ENCODE measurements at regions not wholly inside any gene's neighbourhood (a gene's known extent, or its start where the extent isn't known, plus 50 kb on each side); places are given as distances from the start of the nearest gene placed in this dataset.
"Not testable (repeated sequence)": the region's sequence is repeated elsewhere in the genome, so short reads cannot be mapped to it uniquely, and the experiment has no call there.

GRCh38 chr9:87197349-87198130 lies 250.2 kb upstream of the GAS1 start:
- no peak for TF ChIP-seq TAF1 (IDR thresholded peaks at IDR 0.05; ENCODE audit: borderline replicate concordance, low read depth, low read length)
- no peak for TF ChIP-seq POLR2AphosphoS5 (IDR thresholded peaks at IDR 0.05; ENCODE audit: low read depth, low read length)
- TF ChIP-seq POLR2A (IDR thresholded peaks at IDR 0.05; ENCODE audit: low read depth, low read length), result no peak
- no peak for FAIRE-seq
- no peak for DNase-seq (ENCODE audit: insufficient read length)

- no peak for FAIRE-seq
- TF ChIP-seq TAF1 (IDR thresholded peaks at IDR 0.05; ENCODE audit: borderline replicate concordance, low read depth, low read length), result no peak
These were observed 251.4 kb upstream of the GAS1 start for GRCh38 chr9:87198716-87199115.

DNA sequence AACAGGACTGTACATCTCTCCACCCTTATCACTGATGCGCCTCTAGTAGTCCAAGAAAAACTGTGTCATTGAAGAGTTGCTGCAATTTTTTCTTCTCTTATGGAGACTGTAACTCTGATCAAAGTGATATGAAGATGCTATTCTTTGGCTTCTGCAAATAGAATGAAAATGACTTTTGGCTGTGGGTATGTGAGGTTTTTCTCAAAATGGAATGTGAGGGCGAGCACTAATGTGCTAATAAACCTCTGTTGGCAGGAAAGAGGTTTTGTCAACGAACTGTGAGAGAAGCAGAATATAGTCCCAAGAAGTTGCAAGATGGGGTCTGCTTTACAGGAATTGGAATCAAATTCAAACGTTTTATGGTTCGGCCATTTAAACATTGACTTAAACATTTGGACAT lies 252.0 kb upstream of the GAS1 start:
- FAIRE-seq, result no peak

More at GRCh38 chr9:87198716-87199115, 251.4 kb upstream of the GAS1 start:
- DNase-seq (ENCODE audit: insufficient read length), result no peak

GRCh38 chr9:87199782-87200181 lies 252.5 kb upstream of the GAS1 start:
- TF ChIP-seq POLR2AphosphoS5 (IDR thresholded peaks at IDR 0.05; ENCODE audit: low read depth, low read length) (no peak), POLR2A (IDR thresholded peaks at IDR 0.05; ENCODE audit: low read depth, low read length) (no peak), TAF1 (IDR thresholded peaks at IDR 0.05; ENCODE audit: borderline replicate concordance, low read depth, low read length) (no peak)
- DNase-seq (ENCODE audit: insufficient read length), result no peak
- FAIRE-seq, result no peak

More for the DNA sequence above, 252.0 kb upstream of the GAS1 start:
- no peak for TF ChIP-seq POLR2AphosphoS5 (IDR thresholded peaks at IDR 0.05; ENCODE audit: low read depth, low read length)
- TF ChIP-seq POLR2A (IDR thresholded peaks at IDR 0.05; ENCODE audit: low read depth, low read length), result no peak
- TF ChIP-seq TAF1 (IDR thresholded peaks at IDR 0.05; ENCODE audit: borderline replicate concordance, low read depth, low read length), result no peak
- DNase-seq (ENCODE audit: insufficient read length), result no peak

DNA sequence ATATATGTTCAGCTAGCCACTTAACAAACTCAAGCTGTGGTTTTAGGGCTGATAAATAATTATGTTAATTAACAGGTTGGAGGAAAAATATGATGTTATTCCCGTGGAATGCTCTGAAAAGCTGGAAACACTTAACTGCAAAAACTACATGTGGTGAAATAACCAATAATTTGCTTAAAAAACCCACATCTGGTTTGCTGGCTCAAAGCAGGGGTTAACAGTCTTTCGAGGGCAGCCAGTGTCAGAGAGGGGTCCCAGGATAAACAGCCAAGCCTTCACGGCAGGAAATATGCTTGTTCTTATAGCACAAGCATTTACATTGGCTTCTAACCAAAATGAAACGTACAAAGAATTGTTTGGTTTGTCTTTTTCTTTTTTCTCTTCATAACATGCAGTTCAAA lies 254.0 kb upstream of the GAS1 start:
- DNase-seq (ENCODE audit: insufficient read length), result no peak
- TF ChIP-seq TAF1 (IDR thresholded peaks at IDR 0.05; ENCODE audit: borderline replicate concordance, low read depth, low read length) (no peak), POLR2AphosphoS5 (IDR thresholded peaks at IDR 0.05; ENCODE audit: low read depth, low read length) (no peak), POLR2A (IDR thresholded peaks at IDR 0.05; ENCODE audit: low read depth, low read length) (no peak)
- no peak for FAIRE-seq

DNA sequence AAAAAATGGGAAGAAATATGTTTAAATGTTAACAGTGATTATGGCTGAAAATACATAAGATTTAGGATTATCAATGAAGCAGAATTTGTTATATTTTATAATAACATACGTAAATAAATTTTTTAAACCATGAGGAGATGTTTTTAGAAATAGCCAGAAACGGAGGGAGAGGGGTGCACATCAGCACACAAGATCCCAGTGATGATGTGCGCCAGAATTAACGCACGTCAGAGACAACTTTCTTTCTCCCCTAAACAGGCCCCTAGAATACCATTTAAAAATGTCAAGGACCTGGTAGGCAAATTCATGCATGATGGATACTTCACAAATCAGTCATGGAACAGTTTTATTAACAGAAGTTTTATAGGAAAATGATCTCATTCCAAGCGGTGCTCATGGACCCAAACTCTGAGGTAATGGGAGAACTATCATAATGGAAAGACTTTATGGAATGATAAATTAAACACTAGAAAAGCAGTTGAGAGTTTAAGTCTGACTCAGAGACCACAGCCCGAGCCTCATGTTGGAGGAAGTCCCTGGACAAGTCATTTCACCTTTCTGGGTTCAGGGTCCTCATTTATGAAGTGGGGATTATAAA lies 258.9 kb upstream of the GAS1 start:
- TF ChIP-seq POLR2A (IDR thresholded peaks at IDR 0.05; ENCODE audit: low read depth, low read length) (no peak), TAF1 (IDR thresholded peaks at IDR 0.05; ENCODE audit: borderline replicate concordance, low read depth, low read length) (no peak), POLR2AphosphoS5 (IDR thresholded peaks at IDR 0.05; ENCODE audit: low read depth, low read length) (no peak)
- DNase-seq (ENCODE audit: insufficient read length) (no peak), FAIRE-seq (no peak)

DNA sequence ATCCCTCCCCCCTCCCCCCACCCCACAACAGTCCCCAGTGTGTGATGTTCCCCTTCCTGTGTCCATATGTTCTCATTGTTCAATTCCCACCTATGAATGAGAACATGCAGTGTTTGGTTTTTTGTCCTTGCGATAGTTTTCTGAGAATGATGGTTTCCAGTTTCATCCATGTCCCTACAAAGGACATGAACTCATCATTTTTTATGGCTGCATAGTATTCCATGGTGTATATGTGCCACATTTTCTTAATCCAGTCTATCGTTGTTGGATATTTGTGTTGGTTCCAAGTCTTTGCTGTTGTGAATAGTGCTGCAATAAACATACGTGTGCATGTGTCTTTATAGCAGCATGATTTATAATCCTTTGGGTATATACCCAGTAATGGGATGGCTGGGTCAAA lies 263.4 kb upstream of the GAS1 start:
- not testable (repeated sequence) for FAIRE-seq; DNase-seq (ENCODE audit: insufficient read length)

- TF ChIP-seq POLR2AphosphoS5 (IDR thresholded peaks at IDR 0.05; ENCODE audit: low read depth, low read length), result no peak
- TF ChIP-seq POLR2A (IDR thresholded peaks at IDR 0.05; ENCODE audit: low read depth, low read length), result no peak
- no peak for TF ChIP-seq TAF1 (IDR thresholded peaks at IDR 0.05; ENCODE audit: borderline replicate concordance, low read depth, low read length)
- DNase-seq (ENCODE audit: insufficient read length) (no peak), FAIRE-seq (no peak)
These were observed 264.4 kb upstream of the GAS1 start for GRCh38 chr9:87211669-87212068.

DNA sequence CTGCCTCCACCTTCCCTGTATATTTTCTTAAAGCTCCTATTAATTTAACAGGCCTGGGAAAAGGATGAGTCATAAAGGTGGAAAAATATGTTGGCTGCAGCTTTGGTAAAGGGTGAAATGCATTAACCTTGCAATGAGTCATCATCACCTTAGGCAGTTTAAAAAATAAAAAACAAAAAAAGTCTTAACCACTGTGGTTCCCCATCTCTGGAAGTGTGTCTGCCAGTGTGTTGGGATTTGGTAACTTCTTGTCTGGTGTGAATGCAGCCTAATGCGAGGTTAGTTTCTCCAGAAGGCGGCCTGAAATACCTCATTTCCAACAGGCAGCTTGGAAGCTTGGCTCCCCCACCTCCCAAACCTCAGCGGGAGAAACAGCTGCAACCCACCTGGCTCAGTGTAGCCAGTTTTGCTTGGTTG lies 265.3 kb upstream of the GAS1 start:
- TF ChIP-seq POLR2AphosphoS5 (IDR thresholded peaks at IDR 0.05; ENCODE audit: low read depth, low read length), result no peak
- no peak for FAIRE-seq
- DNase-seq (ENCODE audit: insufficient read length), result no peak

GRCh38 chr9:87213948-87214347 lies 266.6 kb upstream of the GAS1 start:
- TF ChIP-seq POLR2AphosphoS5 (IDR thresholded peaks at IDR 0.05; ENCODE audit: low read depth, low read length), result no peak
- TF ChIP-seq TAF1 (IDR thresholded peaks at IDR 0.05; ENCODE audit: borderline replicate concordance, low read depth, low read length), result no peak
- no peak for TF ChIP-seq POLR2A (IDR thresholded peaks at IDR 0.05; ENCODE audit: low read depth, low read length)
- no peak for FAIRE-seq
- DNase-seq (ENCODE audit: insufficient read length), result no peak

GRCh38 chr9:87214991-87215390 lies 267.7 kb upstream of the GAS1 start:
- FAIRE-seq (no peak), DNase-seq (ENCODE audit: insufficient read length) (no peak)
- no peak for TF ChIP-seq TAF1 (IDR thresholded peaks at IDR 0.05; ENCODE audit: borderline replicate concordance, low read depth, low read length)
- no peak for TF ChIP-seq POLR2A (IDR thresholded peaks at IDR 0.05; ENCODE audit: low read depth, low read length)
- no peak for TF ChIP-seq POLR2AphosphoS5 (IDR thresholded peaks at IDR 0.05; ENCODE audit: low read depth, low read length)

GRCh38 chr9:87216036-87216435 lies 268.7 kb upstream of the GAS1 start:
- FAIRE-seq, result no peak
- TF ChIP-seq POLR2AphosphoS5 (IDR thresholded peaks at IDR 0.05; ENCODE audit: low read depth, low read length), result no peak
- no peak for TF ChIP-seq POLR2A (IDR thresholded peaks at IDR 0.05; ENCODE audit: low read depth, low read length)
- no peak for TF ChIP-seq TAF1 (IDR thresholded peaks at IDR 0.05; ENCODE audit: borderline replicate concordance, low read depth, low read length)

More at GRCh38 chr9:87216036-87216435, 268.7 kb upstream of the GAS1 start:
- DNase-seq (ENCODE audit: insufficient read length), result no peak

Data from GM12892 (cell line).